Epithelial cell of esophagus (primary cell): ENCODE measurements at regions not wholly inside any gene's neighbourhood (a gene's known extent, or its start where the extent isn't known, plus 50 kb on each side); places are given as distances from the start of the nearest gene placed in this dataset.

Experiments
- DNase-seq: peaks from one replicate; pipeline ENCODE4 v3.0.0; 2010; ENCODE audit warnings: low read depth
- H3K4me3 ChIP-seq: 2 replicates; pipeline ENCODE4 v1.5.1; 2011; ENCODE audit warnings: mild to moderate bottlenecking, low read length, control low read depth
- CTCF ChIP-seq: IDR thresholded peaks from 2 replicates; pipeline ENCODE4 v1.5.1; 2011; ENCODE audit warnings: low read depth, mild to moderate bottlenecking, low read length, control low read depth, inconsistent platforms; ENCODE audit not compliant: insufficient read depth; ENCODE audit errors: missing control alignments

- no peak for DNase-seq
- no peak overlapping the region for H3K4me3 ChIP-seq
- TF ChIP-seq CTCF = no peak
Measured at GRCh38 chrX:33465137-33465536, 253.8 kb upstream of the DMD start.

GRCh38 chrX:33457102-33457501, 245.8 kb upstream of the DMD start:
- no peak for DNase-seq
- H3K4me3 ChIP-seq = no peak overlapping the region
- TF ChIP-seq CTCF = no peak

- H3K4me3 ChIP-seq = no peak overlapping the region
- DNase-seq = no peak
- TF ChIP-seq CTCF = no peak
Measured at GRCh38 chrX:33447285-33447684, 235.9 kb upstream of the DMD start.

- H3K4me3 ChIP-seq = no peak overlapping the region
- peak; percentile 78 for TF ChIP-seq CTCF
- DNase-seq = peak; percentile 53
Measured at GRCh38 chrX:33434256-33435092, 223.1 kb upstream of the DMD start.

GRCh38 chrX:33416273-33416805, 205.0 kb upstream of the DMD start:
- no peak for DNase-seq
- TF ChIP-seq CTCF = no peak
- H3K4me3 ChIP-seq = no peak overlapping the region

GRCh38 chrX:33415459-33415858, 204.1 kb upstream of the DMD start:
- no peak for TF ChIP-seq CTCF
- DNase-seq = no peak
- no peak overlapping the region for H3K4me3 ChIP-seq

- DNase-seq = no peak
- H3K4me3 ChIP-seq = no peak overlapping the region
- no peak for TF ChIP-seq CTCF
Measured at GRCh38 chrX:33385546-33385945, 174.2 kb upstream of the DMD start.
